Hippocampal formation (tissue), 2 donors: ENCODE measurements at regions not wholly inside any gene's neighbourhood (a gene's known extent, or its start where the extent isn't known, plus 50 kb on each side); places are given as distances from the start of the nearest gene placed in this dataset.
A peak's percentile ranks its signal among the peaks of the same experiment; 100 is the strongest.

Experiments
- DNase-seq, 2 donors: peaks; one replicate each; lab custom pipeline; 2025; lab: John Stamatoyannopoulos, UW

DNA sequence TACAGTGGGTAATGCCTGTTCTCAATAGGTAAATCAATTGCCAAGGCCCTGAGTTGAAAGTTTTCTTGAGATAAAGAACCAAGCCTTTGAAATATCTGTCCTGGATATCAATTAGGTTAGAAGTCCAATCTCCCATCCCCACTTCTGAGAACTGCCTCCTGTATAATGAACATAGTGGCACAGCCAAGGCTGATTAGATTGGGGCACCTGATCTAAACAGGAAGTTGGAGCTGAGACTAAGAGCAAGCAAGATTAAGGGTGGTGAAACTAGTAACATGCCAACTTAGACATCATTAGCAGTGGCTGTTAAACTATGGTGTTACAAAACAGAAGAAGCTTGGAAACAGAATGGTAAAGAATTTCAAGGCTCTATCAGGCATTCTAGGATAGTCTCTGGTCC lies 137.7 kb upstream of the TMEM108 start:
- DNase-seq = no peak

DNA sequence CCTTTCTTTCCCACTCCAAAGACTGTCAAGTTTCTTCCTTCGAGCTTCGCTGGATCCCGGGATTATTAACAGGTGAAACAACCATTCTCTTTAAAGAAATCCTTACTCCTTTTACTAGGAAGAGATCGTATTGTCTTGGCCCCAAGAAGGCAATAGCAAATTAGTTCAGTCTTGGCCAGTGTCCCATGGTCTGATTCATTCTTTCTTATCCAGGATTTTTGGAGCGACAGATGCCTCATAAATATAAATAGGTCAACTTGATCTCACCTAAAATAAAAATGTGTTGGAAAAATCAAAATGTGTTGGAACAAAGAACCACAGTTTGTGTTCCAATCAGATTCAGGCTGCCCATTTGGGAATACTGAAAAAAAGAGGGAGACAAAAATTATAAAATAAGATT lies 140.1 kb upstream of the TMEM108 start:
- no peak for DNase-seq

DNA sequence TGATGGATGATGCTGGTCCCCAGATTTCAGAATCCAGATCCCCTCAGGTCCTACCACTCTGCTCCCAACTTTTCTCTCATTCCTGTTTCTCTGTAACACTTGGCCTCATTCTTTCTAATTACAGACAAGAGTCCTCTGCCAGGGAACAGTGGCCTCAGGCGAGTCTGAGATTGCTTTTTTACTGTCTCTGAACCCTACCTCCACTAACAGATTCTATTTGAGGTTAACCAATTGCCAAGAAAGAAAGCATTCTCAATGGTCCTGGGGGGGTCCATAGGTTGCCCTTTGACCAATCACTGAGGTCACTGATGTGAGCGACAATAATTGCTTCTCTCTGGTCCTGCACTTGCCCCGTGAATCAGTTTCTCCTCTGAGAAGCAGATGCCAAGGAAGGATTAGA lies 145.2 kb upstream of the TMEM108 start:
- no peak for DNase-seq

DNA sequence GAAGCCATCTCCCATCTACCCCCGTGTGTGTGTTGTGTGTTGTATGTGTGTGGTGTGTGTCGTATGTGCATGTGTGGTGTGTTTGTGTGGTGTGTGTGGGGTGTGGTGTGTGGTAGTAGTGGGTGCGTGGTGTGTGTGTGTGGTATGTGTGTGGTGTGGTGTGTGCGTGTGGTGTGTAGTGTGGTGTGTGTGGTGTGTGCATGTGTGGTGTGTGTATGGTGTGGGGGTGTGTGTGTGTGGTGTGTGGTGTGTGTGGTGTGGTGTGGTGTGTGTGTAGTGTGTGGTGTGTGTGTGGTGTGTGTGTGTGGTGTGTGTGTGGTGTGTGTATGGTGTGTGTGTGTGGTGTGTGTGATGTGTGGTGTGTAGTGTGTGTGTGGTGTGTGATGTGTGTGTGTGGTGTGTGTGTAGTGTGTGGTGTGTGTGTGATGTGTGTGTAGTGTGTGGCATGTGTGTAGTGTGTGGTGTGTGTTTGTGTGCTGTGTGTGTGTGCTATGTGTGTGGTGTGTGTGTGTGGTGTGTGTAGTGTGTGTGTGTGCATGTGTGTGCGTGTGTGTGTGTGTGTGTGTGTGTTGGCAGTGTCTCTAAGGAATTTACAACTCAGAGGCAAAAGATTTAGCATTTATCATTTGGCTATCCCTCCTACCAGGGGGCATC lies 156.3 kb upstream of the TMEM108 start:
- DNase-seq = no peak

DNA sequence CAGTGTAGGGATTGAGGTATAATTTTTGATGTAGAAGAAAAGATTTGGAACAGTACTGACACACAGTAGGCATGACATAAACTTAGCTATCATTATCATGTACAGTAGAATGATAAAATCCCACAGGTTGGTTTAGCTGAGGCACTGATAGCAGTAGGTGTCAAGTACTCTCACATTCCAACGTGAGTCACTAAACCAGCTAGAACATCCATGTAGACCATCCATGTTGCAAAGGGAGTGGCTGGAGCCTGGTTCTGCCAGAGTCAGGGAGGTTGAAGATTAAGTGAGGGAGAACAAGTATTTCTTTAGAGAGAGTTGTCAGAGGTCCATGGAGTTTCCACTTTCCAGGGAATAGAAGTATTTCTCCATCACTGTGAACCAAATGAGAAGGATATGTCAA lies 157.2 kb upstream of the TMEM108 start:
- no peak for DNase-seq

DNA sequence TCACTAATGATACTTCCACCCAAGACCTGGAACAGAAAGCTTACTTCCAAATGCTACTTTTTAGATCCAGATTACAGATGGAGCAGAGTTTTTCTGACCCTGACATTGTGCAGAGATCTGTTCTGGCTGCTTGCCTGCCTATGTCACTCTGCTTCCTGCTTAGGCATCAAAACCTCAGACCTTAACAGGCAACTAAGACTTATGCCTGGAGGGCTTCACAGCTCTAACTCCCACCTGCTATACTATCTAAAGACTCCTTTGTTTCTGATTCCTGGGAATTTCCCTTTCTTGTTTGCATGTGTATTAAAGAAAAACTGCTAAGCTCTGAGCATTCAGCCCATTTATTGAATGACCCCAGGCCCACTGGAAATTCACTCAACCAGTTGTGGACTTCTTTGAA lies 157.4 kb upstream of the NPHP3 start:
- no peak for DNase-seq

DNA sequence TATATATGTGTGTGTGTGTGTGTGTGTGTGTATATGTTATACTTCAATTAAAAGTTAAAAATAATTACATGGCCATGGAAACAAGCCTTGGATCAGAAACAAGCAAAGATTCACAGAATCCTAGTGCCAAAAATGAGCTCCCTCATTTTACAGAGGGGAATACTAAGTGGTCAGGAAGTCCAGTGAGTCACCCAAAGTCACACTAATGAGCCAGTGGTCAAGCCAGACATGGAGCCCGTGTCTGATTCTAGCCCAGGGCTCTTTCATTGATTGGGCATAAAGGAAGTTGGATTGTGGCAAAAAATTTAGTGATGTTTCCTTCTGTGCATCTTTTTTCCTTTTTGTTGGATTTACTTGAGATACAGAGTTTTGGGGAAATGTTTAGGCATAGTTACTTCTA lies 152.5 kb upstream of the NPHP3 start:
- DNase-seq = no peak

DNA sequence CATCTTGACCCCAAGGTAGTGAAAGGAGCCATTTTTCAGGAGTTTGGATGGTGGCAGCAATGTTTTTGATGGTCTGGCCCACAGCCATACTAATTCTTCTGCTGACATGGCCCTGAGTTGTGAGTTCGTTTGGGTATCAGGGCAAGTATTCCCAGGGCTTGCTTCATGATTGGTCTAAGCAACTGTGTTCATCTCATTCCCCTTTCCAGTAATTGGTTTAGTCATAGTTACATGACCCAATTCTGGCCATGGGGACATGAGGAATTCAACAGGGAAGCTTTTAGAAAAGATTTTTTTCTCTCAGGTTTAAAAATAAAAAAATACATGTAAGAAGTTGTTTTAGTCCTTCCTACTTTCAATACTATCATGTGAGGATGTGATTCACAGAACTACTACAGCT lies 150.5 kb upstream of the NPHP3 start:
- no peak for DNase-seq

DNA sequence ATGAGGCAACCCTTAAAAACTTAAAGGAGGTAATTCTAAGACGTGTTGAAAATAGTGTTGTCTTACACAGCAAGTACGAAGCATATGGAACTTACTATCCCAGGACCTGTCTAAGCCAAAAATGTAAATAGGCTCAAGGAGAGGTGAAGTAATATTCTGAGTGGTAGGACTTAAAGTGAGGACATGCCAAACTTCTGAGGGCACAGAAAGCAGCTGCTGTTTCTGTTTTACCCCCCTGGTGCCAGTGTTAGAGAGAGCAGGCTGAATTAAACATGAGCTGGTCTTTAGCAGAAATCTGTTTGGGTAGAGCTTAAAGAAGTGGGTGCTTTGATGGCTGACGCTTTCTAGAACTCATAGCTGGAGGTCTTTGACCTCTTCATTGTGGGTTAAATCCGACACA lies 149.7 kb upstream of the NPHP3 start:
- no peak for DNase-seq

DNA sequence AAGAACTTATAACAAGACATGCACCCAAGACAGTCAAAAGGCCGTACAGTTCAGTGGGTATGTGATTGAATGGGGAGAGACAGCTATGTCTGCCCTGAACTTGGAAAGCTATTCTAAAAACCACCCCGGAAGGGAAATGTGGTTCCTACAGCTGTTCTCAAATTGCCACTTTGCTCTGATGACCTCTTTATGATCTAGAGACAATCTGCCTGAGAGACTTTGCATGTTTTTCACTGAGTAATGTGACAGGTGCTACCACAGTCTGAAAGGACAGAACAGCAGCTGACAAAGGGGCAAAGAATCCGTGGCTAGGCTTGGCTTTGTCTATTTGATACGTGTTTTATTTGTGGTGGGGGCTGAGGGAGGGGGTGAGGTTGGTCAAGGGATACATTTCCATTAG lies 148.3 kb upstream of the NPHP3 start:
- no peak for DNase-seq

DNA sequence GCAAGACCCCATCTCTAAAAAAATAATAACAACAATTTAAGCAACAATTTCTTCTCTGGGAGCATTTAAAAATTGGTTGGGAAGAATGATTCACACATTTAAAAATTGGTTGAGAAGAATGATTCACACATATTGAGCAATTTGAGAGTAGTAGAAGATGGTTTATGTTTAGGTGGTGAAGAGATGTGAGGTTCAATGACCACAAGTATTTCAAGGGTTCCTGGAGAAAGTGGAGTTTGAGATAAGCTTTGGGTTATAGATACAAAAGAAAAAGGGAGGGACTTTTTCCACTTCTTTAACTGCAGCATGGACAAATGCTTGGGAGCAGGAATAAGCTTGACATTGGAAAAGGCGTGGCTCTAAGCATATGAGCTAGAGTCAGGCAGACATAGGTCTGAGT lies 145.7 kb upstream of the NPHP3 start:
- DNase-seq = no peak

DNA sequence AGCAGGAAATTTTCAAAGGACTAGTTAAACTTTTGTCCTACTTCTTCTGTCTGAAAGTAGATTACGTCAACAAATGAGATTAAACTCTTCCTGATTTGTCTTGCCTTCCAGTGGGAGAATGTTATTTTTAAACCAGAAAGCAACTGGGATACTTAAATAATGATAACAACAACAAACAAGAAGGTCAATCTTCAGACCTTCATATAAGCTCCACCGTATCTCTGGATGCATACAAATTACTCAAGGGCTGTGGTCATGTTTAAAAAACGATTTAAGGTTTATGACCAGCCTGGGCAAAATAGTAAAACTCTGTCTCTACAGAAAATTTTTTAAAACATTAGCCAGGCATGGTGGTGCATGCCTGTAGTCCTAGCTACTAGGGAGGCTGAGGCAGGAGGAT lies 145.3 kb upstream of the NPHP3 start:
- no peak for DNase-seq

DNA sequence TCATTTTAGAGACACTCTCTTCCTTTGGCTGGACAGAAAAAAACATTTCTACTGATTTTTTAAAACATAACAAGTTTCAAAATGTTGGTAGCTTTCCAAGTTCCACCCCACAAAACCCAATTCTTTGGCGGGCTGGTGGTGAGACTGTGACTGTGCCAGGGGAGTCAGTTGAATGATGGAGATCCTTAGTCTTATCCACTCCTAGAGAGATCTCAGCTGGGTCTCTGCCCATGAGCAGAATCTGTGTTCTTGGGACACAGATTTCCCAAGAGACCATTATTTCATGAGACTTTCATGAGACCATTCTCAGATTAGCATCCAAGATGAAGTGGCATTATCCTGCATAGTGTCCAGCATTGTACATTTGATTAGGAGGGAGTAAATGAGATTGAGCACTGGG lies 135.1 kb upstream of the NPHP3 start:
- DNase-seq = no peak

DNA sequence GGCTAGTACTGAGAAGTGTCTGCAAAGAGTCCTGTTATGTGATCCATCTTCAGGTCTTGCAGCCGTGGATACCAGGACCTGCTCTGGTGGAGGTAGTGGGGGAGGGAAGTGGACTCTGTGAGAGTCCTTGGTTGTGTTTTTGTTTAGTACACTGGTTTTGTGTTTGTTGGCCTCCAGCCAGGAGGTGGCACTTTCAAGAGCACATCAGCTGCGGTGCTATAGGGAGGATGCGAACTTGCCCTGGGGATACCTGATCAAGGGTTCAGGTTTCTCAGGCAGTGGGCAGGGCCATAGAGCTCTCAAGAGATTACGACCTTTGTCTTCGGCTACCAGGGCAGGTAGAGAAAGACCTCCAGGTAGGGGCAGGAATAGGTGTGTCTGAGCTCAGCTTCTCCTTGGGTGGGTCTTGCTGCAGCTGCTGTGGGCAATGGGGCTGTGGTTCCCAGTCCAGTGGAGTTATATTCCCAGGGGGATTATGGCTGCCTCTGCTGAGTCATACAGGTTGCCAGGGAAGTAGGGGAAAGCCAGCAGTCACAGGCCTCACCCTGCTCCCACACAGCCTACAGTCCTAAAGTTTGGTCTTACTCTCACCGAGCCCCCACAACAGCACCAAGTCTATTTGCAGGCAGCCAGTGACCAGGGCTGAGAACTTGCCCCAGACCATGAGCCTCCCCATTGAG lies 132.8 kb upstream of the NPHP3 start:
- DNase-seq = no peak

DNA sequence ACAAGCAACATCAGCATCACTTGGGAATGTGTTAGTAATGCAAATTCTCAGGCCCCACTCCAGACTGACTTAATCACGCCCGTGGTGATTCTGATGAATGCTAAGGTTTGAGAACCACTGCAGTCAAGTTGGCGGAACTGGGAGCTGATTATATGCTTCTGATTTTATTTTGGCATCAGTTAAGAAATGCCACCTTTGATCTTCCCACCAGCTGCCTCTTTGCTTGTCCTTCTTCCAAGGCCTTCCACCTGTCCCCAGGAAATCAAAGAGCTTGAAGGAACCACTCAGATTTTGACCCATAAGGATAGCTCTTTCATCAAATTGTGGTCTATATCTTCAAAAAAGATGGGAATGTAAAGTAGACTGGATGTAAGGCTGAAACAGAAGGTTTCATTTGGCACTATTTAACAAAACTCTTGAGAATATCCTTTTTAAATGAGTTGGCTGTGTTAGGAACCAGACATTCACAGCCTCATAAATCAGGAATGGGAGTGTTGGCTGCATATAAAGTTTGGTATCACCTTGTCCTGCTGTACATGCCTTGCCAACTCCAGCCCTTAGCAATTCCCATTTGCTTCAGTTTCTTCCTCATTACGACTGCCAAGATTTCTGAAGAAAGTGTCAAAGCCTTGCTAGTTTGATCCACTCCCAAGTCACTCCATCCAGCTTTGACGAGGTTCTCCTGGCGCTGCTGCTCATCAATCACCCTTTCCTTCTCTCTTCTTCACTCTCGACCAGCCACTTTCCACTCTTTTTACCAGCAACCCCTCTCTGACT lies 125.8 kb upstream of the NPHP3 start:
- DNase-seq = no peak

DNA sequence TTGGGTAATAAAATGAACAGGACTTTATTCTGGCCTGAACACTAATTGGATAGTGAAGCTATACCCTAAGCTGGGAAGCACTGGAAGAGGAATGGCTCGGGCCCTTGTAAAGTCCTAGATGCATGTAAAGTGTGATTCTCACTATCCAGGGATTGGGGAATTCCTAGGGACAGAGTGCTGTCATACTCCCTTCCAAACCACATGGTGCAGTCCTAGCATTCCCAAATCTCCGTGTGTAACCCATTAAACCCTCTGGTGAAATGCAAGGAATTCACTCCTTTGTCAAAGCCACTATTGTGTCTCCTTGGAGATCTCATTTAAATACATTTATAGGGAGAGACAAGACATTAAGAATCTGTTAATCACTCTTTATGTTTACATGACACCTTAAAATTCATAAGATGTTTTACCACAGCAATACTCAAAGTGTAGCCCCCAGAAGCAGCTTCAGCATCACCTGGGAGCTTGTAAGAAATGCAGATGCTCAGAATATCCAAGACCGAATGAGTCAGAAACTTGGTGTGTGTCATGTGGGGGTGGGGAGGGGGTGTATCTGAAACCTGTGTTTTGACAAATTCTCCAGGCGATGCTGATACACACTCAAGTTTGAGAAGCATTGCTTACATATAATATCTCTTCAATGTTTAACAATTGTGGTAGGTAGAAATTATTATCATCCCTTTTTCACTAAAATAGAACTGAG lies 121.8 kb upstream of the NPHP3 start:
- no peak for DNase-seq

DNA sequence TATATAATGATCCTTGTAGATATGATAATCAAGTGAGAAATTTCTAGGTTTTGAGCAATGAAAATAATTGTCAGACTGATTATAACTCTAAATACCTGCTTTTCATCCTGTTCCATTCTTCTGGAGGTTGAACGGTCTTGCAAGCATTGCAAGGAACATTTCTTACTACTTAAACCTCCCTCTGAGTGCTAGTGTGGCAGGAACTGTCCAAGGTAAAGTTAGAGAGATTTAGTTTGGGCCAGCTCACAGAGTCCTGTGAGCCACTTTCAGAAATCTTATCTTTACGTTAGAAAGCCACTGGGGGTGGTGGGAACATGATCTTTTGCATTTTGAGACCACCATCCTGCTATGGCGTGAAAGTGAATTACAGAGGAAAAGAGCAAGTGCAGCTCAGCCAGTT lies 121.1 kb upstream of the NPHP3 start:
- DNase-seq = no peak

DNA sequence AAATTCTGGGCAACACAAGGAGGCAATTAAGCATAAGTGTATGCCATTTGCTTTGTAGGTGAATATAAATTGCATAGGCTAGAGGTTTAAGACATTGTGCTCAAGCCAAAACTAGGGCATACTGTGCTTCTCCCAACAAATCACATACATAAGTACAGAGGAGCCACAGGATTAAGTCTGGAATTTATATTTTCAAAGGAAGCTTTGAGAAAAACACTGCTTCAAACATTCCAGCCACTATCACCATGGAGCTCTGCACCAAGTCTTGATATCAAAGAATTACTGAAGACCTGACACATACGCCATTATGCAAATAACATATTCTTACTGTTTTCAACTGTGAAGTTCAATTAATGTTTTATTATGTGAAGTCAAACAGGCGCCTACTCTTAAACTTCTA lies 119.4 kb upstream of the NPHP3 start:
- DNase-seq = no peak

DNA sequence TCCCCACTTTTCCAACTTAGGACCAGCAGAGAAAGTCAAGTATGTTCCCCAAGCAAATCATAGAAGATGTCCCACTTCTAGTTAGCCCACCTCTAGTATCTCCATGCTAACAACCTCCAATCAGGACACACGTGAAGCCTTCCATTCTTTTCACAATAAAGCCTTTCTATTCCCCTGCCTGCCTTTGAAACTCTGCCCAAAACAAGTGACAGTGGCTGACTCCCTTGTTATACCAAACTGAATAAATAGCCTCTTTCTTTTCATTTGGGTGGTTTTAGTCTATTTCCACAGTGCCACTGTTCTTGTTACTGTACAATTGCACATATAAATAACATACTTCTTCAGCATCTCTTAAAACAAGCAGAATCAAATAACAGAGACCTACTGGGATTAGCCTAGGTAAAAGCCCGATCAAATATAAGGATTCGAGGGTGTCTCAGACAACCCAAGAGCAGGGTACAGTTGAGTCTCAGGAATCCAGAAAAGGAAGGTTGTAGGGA lies 118.0 kb upstream of the NPHP3 start:
- DNase-seq = peak; percentile 3 to 58

DNA sequence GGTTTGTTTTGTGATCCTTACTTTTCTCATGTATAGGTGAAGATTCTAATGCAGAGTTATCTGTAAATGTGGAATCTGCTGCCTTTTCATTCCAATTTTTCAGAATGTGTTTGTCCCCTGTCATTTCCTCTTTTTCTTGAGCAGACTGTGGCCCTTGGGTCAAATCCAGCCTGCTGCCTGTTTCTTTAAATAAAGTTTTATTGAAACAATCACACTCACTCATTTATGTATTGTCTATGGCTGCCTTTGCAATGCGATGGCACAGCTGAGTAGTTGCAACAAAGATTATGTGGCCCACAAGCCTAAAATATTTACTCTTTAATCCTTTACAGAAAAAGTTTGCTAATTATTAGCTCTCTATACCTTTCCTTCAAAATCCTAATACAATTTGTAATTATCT lies 116.3 kb upstream of the NPHP3 start:
- DNase-seq = no peak

DNA sequence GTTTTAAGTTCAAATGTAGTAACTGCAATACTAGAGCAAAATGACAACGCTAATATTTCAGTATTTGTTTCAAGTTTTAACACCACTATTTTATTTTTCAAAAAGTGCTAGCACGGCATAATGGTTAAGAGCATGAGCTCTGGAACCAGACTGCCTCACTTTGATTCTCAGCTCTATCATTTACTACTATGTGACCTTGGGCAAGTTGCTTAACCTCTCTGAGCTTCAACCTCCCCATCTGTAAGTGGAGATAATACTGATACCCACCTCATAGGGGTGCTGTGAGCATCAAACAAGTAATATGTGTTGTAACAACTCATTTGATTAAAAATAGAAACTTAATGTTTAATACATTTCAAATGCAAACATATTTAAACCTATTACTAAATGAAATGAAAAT lies 115.4 kb upstream of the NPHP3 start:
- DNase-seq = no peak

DNA sequence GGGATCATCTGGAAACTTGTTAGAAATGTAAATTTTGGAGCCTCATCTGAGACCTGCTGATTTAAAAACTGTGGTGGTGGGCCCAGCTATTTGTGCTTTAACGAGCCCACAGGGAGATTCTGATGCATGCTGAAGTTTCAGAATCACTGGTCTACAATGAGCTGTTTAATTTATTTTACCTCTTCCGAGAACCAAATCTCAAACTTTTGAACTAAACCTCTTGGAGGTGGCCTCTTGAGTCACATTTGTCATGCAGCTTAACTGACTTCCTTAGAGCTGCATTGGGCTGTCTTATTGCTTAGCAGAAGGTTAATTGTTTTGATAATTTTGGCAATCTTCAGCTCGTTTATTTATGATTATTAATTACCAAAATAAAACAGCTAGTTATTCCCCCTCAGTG lies 112.1 kb upstream of the NPHP3 start:
- no peak for DNase-seq

DNA sequence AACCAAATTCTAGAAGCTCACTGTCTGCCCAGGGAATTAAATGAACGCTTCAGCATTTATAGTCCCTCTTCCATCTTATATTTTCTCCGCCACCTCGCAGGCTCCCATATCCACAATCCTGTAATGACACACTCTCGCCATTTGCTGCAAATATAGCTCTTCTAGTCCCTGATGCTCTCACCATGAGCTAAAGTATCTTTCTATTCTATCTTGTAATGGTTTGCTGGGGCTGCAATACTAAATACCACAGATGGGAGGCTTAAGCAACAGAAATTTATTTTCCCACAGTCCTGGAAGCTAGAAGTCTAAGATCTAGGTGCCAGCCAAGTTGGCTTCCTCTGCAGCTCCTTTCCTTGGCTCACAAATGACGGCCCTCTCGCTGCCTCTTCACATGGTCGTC lies 106.9 kb upstream of the NPHP3 start:
- no peak for DNase-seq
